ACC112 (cell line): ENCODE measurements at regions not wholly inside any gene's neighbourhood (a gene's known extent, or its start where the extent isn't known, plus 50 kb on each side); places are given as distances from the start of the nearest gene placed in this dataset.

Source experiments
- H2AFZ ChIP-seq: fragments of 200-600 bp; sonication (generic); one replicate; pipeline ENCODE4 v1.6.0; 2017; ENCODE audit warnings: antibody characterized with exemption, low read length; ENCODE audit not compliant: unreplicated experiment
- H3K27ac ChIP-seq: fragments of 200-600 bp; sonication (generic); 2 replicates; pipeline ENCODE4 v1.5.1; 2014; ENCODE audit warnings: low read depth, mild to moderate bottlenecking, antibody characterized with exemption, low read length, moderate library complexity
- H3K27me3 ChIP-seq: fragments of 200-600 bp; sonication (generic); 2 replicates; pipeline ENCODE4 v1.6.1; 2014; ENCODE audit warnings: mild to moderate bottlenecking, antibody characterized with exemption, low read length, moderate library complexity, mixed read lengths; ENCODE audit not compliant: insufficient read depth
- H3K36me3 ChIP-seq: fragments of 200-600 bp; sonication (generic); 2 replicates; pipeline ENCODE4 v1.6.1; 2016; ENCODE audit warnings: mild to moderate bottlenecking, antibody characterized with exemption, low read length, moderate library complexity, mixed read lengths; ENCODE audit not compliant: insufficient read depth
- H3K4me1 ChIP-seq: fragments of 200-600 bp; sonication (generic); one replicate; pipeline ENCODE4 v1.6.1; 2016; ENCODE audit warnings: low read length, mixed read lengths; ENCODE audit not compliant: insufficient read depth, unreplicated experiment, control insufficient read depth
- H3K4me3 ChIP-seq: fragments of 200-600 bp; sonication (generic); 2 replicates; pipeline ENCODE4 v1.5.1; 2014; ENCODE audit warnings: mild to moderate bottlenecking, low read depth, low read length
- H3K79me2 ChIP-seq: fragments of 200-600 bp; sonication (generic); one replicate; pipeline ENCODE4 v1.6.0; 2016; ENCODE audit warnings: low read length; ENCODE audit not compliant: control insufficient read depth, unreplicated experiment, insufficient read depth

GRCh38 chr2:192854706-192855105 lies 660.0 kb upstream of the TMEFF2 start:
- Histone ChIP-seq H3K27me3 (no peaks in the 10 kb centered on the region), H3K4me3 (no peak overlapping the region), H2AFZ (no peak overlapping the region), H3K4me1 (no peaks in the 10 kb centered on the region), H3K79me2 (no peaks in the 10 kb centered on the region), H3K36me3 (no peaks in the 10 kb centered on the region), H3K27ac (no peak overlapping the region)

- H3K36me3 ChIP-seq = no peaks in the 10 kb centered on the region
- H3K27me3 ChIP-seq = no peaks in the 10 kb centered on the region
- no peak overlapping the region for H3K4me3 ChIP-seq
- H2AFZ ChIP-seq = no peak overlapping the region
- no peak overlapping the region for H3K27ac ChIP-seq
- no peaks in the 10 kb centered on the region for H3K4me1 ChIP-seq
- H3K79me2 ChIP-seq = no peaks in the 10 kb centered on the region
Measured at GRCh38 chr2:192854031-192854430, 659.3 kb upstream of the TMEFF2 start.

GRCh38 chr2:192828947-192829346 lies 634.2 kb upstream of the TMEFF2 start:
- Histone ChIP-seq H3K4me1 (no peaks in the 10 kb centered on the region), H3K4me3 (no peak overlapping the region), H3K27ac (no peak overlapping the region), H3K27me3 (no peaks in the 10 kb centered on the region), H2AFZ (no peak overlapping the region), H3K79me2 (no peaks in the 10 kb centered on the region), H3K36me3 (no peaks in the 10 kb centered on the region)

GRCh38 chr2:192828175-192828574 lies 633.4 kb upstream of the TMEFF2 start:
- Histone ChIP-seq H3K79me2 (no peaks in the 10 kb centered on the region), H3K36me3 (no peaks in the 10 kb centered on the region), H3K4me1 (no peaks in the 10 kb centered on the region), H3K27ac (no peak overlapping the region), H3K27me3 (no peaks in the 10 kb centered on the region), H2AFZ (no peak overlapping the region), H3K4me3 (no peak overlapping the region)

- H3K27me3 ChIP-seq = no peaks in the 10 kb centered on the region
- no peaks in the 10 kb centered on the region for H3K36me3 ChIP-seq
- H2AFZ ChIP-seq = no peak overlapping the region
- H3K4me1 ChIP-seq = no peaks in the 10 kb centered on the region
- no peaks in the 10 kb centered on the region for H3K79me2 ChIP-seq
- H3K4me3 ChIP-seq = no peak overlapping the region
- H3K27ac ChIP-seq = no peak overlapping the region
Measured at GRCh38 chr2:192827735-192828134, 633.0 kb upstream of the TMEFF2 start.

GRCh38 chr2:192814376-192814775 lies 619.6 kb upstream of the TMEFF2 start:
- H3K4me3 ChIP-seq = no peak overlapping the region

GRCh38 chr2:192813341-192813740 lies 618.6 kb upstream of the TMEFF2 start:
- Histone ChIP-seq H3K4me1 (no peaks in the 10 kb centered on the region), H3K79me2 (no peaks in the 10 kb centered on the region), H2AFZ (no peak overlapping the region), H3K27ac (no peak overlapping the region), H3K27me3 (no peaks in the 10 kb centered on the region), H3K36me3 (no peaks in the 10 kb centered on the region; the same call in 1 of the 2 replicates), H3K4me3 (no peak overlapping the region)

More at GRCh38 chr2:192814376-192814775, 619.6 kb upstream of the TMEFF2 start:
- no peak overlapping the region for H2AFZ ChIP-seq
- H3K27me3 ChIP-seq = no peaks in the 10 kb centered on the region
- H3K27ac ChIP-seq = no peak overlapping the region
- H3K79me2 ChIP-seq = no peaks in the 10 kb centered on the region
- no peaks in the 10 kb centered on the region for H3K4me1 ChIP-seq
- no peaks in the 10 kb centered on the region for H3K36me3 ChIP-seq

- H3K4me3 ChIP-seq = no peak overlapping the region
- no peaks in the 10 kb centered on the region for H3K4me1 ChIP-seq
- no peak overlapping the region for H3K27ac ChIP-seq
- H3K79me2 ChIP-seq = no peaks in the 10 kb centered on the region
- no peaks in the 10 kb centered on the region for H3K27me3 ChIP-seq
- no peak overlapping the region for H2AFZ ChIP-seq
- no peaks in the 10 kb centered on the region; the same call in 1 of the 2 replicates for H3K36me3 ChIP-seq
Measured at GRCh38 chr2:192809173-192809572, 614.4 kb upstream of the TMEFF2 start.

- Histone ChIP-seq H3K4me1 (no peaks in the 10 kb centered on the region), H2AFZ (no peak overlapping the region), H3K79me2 (no peaks in the 10 kb centered on the region), H3K36me3 (no peaks in the 10 kb centered on the region), H3K27ac (no peak overlapping the region), H3K4me3 (no peak overlapping the region), H3K27me3 (no peaks in the 10 kb centered on the region)
Measured at GRCh38 chr2:192783643-192784042, 588.9 kb upstream of the TMEFF2 start.

GRCh38 chr2:192775459-192776262 lies 580.9 kb upstream of the TMEFF2 start:
- H2AFZ ChIP-seq = no peak overlapping the region
- no peak overlapping the region for H3K27ac ChIP-seq
- H3K4me3 ChIP-seq = no peak overlapping the region
- no peaks in the 10 kb centered on the region for H3K36me3 ChIP-seq
- H3K4me1 ChIP-seq = peaks cover 2% of the 10 kb centered on the region
- H3K79me2 ChIP-seq = no peaks in the 10 kb centered on the region
- no peaks in the 10 kb centered on the region for H3K27me3 ChIP-seq

GRCh38 chr2:192775011-192775410 lies 580.3 kb upstream of the TMEFF2 start:
- H3K4me3 ChIP-seq = no peak overlapping the region
- no peak overlapping the region for H2AFZ ChIP-seq
- H3K4me1 ChIP-seq = peaks cover 2% of the 10 kb centered on the region
- no peaks in the 10 kb centered on the region for H3K27me3 ChIP-seq
- H3K27ac ChIP-seq = no peak overlapping the region
- H3K79me2 ChIP-seq = no peaks in the 10 kb centered on the region
- no peaks in the 10 kb centered on the region for H3K36me3 ChIP-seq
